ENCODE measurements at regions not wholly inside any gene's neighbourhood (a gene's known extent, or its start where the extent isn't known, plus 50 kb on each side); places are given as distances from the start of the nearest gene placed in this dataset.
"Not testable (repeated sequence)": the region's sequence is repeated elsewhere in the genome, so short reads cannot be mapped to it uniquely, and the experiment has no call there.

- DNase-seq, result no peak
Observed at GRCh38 chr9:71268871-71269635, 147.6 kb upstream of the TRPM3 start.

GRCh38 chr9:71263451-71263850 lies 142.0 kb upstream of the TRPM3 start:
- no peak for DNase-seq

- not testable (repeated sequence) for DNase-seq
Observed at GRCh38 chr9:71260419-71260818, 139.0 kb upstream of the TRPM3 start.

- DNase-seq, result no peak
Observed at GRCh38 chr9:71254592-71255277, 133.3 kb upstream of the TRPM3 start.

GRCh38 chr9:71253011-71253410 lies 131.6 kb upstream of the TRPM3 start:
- DNase-seq, result no peak

DNA sequence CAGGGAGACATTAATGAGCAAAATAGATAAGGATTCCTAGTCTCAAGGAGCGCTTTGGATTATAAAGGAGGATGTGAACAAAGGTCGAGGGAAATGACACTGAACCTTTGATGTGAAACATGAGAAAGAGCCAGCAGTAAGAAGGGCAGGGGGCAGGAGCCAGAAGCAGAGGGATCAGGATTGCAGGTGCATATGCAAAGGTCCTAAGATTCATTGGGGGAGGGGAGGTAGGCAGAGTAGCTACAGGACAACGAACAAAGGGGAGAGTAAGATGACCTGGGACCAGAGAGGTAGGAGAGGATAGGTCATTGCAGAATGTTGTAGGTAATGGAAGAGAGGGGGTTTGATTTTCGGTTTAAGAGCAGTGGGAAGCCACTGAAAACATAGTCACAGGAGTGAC lies 129.2 kb upstream of the TRPM3 start:
- no peak for DNase-seq

DNA sequence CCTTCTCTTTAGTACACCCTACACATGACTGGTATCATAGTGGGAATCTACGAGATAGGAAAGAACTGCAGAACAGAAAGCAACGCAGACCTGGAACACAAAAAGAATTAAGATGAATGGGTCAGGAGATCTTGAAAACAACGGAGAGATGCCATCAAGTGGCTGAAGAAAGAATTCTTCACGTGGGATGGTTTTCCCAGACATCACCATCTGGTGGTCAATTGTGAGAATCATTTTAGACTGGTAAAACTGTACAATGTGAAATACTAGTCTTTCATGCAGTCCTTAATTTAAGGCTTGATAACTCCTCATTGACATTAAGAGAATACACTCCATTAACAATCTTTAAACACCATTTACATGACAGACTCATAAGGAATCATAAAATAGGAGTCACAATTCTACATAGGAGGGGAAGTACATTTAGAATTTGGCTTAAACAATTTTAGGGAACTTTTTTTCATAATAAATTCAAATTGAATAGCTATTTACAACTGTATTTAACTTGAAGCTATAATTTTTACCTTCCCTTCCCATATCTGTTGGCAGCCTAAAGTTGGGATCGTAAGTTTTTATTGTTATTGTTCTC lies 128.4 kb upstream of the TRPM3 start:
- DNase-seq, result peak in 1 of 2 experiments; percentile 59

GRCh38 chr9:71245651-71246050 lies 124.2 kb upstream of the TRPM3 start:
- peak in 1 of 2 experiments; percentile 5 for DNase-seq

GRCh38 chr9:71243951-71244350 lies 122.5 kb upstream of the TRPM3 start:
- no peak for DNase-seq

GRCh38 chr9:71242081-71242480 lies 120.7 kb upstream of the TRPM3 start:
- DNase-seq, result no peak

- no peak for DNase-seq
Observed at GRCh38 chr9:71237051-71237450, 115.6 kb upstream of the TRPM3 start.

GRCh38 chr9:71233646-71234045 lies 112.2 kb upstream of the TRPM3 start:
- no peak for DNase-seq

DNA sequence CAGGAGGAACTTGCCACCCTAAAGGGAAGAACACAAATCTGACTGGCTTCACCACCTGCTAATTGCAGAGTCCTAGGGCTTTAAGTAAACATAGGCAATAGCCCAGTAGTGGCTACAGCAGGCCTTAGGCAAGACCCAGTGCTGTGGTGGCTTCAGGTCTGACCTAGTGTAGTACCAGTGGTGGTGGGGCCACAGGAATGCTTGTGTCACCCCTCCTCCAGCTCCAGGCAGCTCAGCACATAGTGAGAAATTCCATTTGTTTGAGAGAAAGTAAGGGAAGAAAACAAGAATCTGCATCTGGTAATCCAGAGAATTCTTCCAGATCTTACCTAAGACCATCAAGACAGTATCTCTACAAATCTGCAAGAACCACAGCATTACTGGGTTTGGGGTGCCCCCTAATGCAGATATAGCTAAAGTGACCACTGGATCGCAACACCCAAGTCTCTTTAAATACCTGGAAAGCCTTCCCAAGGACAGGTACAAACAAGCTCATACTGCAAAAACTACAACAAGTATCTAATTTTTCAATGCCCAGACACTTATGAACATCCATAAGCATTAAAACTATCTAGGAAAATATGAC lies 102.6 kb upstream of the TRPM3 start:
- no peak for DNase-seq

DNA sequence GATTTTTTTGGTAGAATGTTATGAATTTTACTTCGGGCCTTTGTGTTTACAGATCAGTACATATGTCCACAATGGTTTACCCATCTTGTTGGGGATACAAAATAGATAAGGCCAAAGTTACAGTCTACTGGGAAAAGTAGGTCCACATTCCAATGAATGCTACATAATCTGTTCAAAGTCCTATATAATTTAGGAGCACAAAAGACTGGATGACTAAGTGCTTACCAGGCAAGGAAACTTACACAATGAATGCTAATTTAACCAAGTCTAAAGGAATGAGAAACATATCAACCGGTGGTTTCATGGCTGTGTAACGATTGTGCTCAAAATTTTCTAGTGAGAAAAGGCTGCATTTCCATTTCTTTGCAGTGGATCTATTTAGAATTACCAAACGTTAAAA lies 97.4 kb upstream of the TRPM3 start:
- no peak for DNase-seq

DNA sequence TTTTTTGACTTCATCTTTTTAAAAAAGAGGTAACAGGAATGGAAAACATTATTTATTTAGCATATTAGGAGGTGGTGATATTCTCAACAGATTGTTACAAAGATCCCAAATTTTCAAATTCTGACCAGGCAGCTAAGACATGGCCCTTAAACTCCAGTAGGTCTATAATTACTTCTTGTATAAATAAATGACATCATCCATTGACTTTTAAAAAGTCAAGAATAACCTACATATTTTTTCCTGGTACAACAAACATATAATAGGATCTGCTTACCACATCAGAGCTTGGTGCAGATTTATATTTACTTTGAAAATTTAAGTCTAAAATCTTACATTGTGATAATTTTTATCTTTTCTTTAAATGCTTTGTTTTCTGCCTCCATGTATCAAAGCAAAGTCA lies 92.2 kb upstream of the TRPM3 start:
- no peak for DNase-seq

DNA sequence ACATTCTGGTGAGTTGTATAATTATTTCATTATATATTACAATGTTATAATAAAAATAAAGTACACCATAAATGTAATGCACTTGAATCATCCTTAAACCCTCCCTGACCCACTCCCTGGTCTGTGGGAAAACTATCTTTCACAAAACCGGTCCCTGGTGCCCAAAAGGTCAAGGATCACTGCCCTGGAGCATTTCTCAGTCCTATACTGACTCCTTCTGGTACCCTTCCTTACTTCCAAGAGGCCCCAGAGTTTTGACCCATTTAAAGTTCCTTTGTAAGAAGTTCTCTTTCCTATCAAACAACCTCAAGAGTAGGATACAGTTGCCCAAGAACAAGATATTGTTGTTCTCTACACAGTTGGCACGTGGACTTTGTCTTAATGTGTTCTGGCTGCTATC lies 88.9 kb upstream of the TRPM3 start:
- no peak for DNase-seq

GRCh38 chr9:71209890-71210289 lies 88.5 kb upstream of the TRPM3 start:
- no peak for DNase-seq

- DNase-seq, result no peak
Observed at GRCh38 chr9:71202931-71203330, 81.5 kb upstream of the TRPM3 start.

- no peak for DNase-seq
Observed at GRCh38 chr9:71191708-71192107, 70.3 kb upstream of the TRPM3 start.

GRCh38 chr9:71183251-71183650 lies 61.8 kb upstream of the TRPM3 start:
- no peak for DNase-seq

DNA sequence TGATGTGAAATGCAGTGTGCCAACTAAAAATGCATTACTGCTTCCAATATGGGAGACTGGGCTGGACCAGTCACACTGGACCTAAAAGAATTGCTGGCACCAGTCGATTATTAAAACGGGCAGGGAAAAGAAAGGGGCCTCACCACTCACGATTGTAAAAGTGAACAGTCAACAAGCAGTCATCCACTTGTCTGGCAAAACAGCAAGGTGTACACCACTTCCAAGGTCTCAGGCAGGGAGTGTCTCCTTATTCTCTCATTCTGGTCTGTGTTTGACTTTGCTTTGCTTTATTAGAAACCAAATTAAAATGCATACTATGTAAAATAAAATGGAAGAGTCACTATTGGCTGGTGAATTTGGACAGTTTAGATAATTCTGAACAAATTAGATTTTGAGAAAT lies 57.8 kb upstream of the TRPM3 start:
- no peak for DNase-seq

DNA sequence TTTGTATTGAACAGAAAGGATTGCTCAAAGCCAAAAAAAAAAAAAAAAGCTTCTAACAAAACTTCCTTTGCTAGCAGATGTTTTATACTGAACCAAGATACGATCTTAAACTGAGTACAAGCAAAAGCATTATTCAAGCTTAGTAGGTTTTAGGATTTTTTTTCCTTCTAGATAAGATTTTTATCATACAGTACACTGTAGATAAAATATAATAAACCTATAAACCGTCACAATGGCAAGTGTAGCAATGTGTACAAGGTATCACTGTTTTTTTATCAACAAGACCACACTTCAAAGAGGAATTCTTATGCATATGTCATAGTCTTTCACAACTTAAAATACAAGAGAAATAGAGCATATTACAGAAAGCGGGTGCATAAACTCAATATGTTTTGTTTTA lies 56.5 kb upstream of the TRPM3 start:
- DNase-seq, result no peak

DNA sequence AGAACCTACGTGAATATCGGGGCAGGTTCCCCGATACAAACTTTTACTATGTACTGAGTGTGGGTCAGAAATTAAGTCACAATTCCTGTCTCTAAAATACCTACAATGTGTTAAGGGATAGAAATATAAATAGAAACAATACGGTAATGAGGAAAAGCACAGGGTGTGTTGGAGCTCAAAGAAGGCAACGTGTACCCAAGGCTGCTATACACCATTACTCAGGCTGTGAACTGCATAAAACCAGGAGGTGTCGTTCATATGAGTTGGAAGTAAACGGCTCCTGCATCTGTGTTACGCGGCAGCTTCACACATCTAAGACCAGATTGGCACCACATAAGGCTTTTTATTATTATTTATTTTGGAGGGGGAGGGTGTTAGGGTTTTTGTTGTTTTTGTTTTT lies 50.1 kb upstream of the TRPM3 start:
- DNase-seq, result no peak
